ENCODE measurements at regions not wholly inside any gene's neighbourhood (a gene's known extent, or its start where the extent isn't known, plus 50 kb on each side); places are given as distances from the start of the nearest gene placed in this dataset.

DNA sequence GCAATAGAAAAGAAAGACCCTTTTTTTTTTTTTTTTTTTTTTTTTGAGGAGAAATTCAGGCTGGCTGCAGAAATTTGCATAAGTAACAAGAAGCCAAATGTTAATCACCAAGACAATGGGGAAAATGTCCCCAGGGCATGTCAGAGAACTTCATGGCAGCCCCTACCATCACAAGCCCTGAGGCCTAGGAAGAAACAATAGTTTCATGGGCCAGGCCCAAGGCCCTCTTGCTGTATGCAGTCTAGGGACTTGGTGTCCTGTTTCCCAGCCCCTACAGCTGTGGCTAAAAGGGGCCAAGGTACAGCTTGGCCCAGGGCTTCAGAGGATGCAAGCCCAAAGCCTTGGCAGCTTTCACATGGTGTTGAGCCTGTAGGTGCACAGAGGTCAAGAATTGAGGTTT is 88.4 kb upstream of the TPP2 start:
- TF ChIP-seq POLR2A (IDR thresholded peaks at IDR 0.05) (no peak), CTCF (IDR thresholded peaks at IDR 0.05) (no peak)
